ENCODE measurements at regions not wholly inside any gene's neighbourhood (a gene's known extent, or its start where the extent isn't known, plus 50 kb on each side); places are given as distances from the start of the nearest gene placed in this dataset.

- TF ChIP-seq MAX (IDR thresholded peaks at IDR 0.05) (no peak), RAD21 (IDR thresholded peaks at IDR 0.05; ENCODE audit: low read depth) (no peak), REST (IDR thresholded peaks at IDR 0.05; ENCODE audit: low read depth) (no peak), TCF12 (IDR thresholded peaks at IDR 0.05; ENCODE audit: low read depth) (no peak), EGR1 (IDR thresholded peaks at IDR 0.05) (no peak), FOXM1 (IDR thresholded peaks at IDR 0.05; ENCODE audit: borderline replicate concordance, low read depth) (no peak), CEBPB (IDR thresholded peaks at IDR 0.05) (no peak), USF1 (IDR thresholded peaks at IDR 0.05) (no peak), YY1 (IDR thresholded peaks at IDR 0.05; ENCODE audit: low read depth) (no peak), TEAD4 (IDR thresholded peaks at IDR 0.05) (no peak), EP300 (IDR thresholded peaks at IDR 0.05; ENCODE audit: borderline replicate concordance) (no peak), CREB1 (IDR thresholded peaks at IDR 0.05; ENCODE audit: low read depth) (no peak), NFIC (IDR thresholded peaks at IDR 0.05) (no peak), ZBTB7A (IDR thresholded peaks at IDR 0.05; ENCODE audit: low read depth) (no peak), TAF1 (IDR thresholded peaks at IDR 0.05; ENCODE audit: low read depth) (no peak)
Measured at GRCh38 chr10:3886641-3887251, 101.7 kb upstream of the KLF6 start.

- TF ChIP-seq EGR1 (IDR thresholded peaks at IDR 0.05) (no peak), YY1 (IDR thresholded peaks at IDR 0.05; ENCODE audit: low read depth) (no peak), CEBPB (IDR thresholded peaks at IDR 0.05) (no peak), ZBTB7A (IDR thresholded peaks at IDR 0.05; ENCODE audit: low read depth) (no peak), FOXM1 (IDR thresholded peaks at IDR 0.05; ENCODE audit: borderline replicate concordance, low read depth) (no peak), TCF12 (IDR thresholded peaks at IDR 0.05; ENCODE audit: low read depth) (no peak), TEAD4 (IDR thresholded peaks at IDR 0.05) (no peak), EP300 (IDR thresholded peaks at IDR 0.05; ENCODE audit: borderline replicate concordance) (no peak), REST (IDR thresholded peaks at IDR 0.05; ENCODE audit: low read depth) (no peak), USF1 (IDR thresholded peaks at IDR 0.05) (no peak), NFIC (IDR thresholded peaks at IDR 0.05) (no peak)
Measured at GRCh38 chr10:3886191-3886590, 101.2 kb upstream of the KLF6 start.

GRCh38 chr10:3882855-3883254, 97.8 kb upstream of the KLF6 start:
- TF ChIP-seq MAX (IDR thresholded peaks at IDR 0.05) (no peak), NFIC (IDR thresholded peaks at IDR 0.05) (no peak), USF1 (IDR thresholded peaks at IDR 0.05) (no peak), EGR1 (IDR thresholded peaks at IDR 0.05) (no peak), RAD21 (IDR thresholded peaks at IDR 0.05; ENCODE audit: low read depth) (no peak), TAF1 (IDR thresholded peaks at IDR 0.05; ENCODE audit: low read depth) (no peak), REST (IDR thresholded peaks at IDR 0.05; ENCODE audit: low read depth) (no peak), TCF12 (IDR thresholded peaks at IDR 0.05; ENCODE audit: low read depth) (no peak)

- TF ChIP-seq RAD21 (IDR thresholded peaks at IDR 0.05; ENCODE audit: low read depth) (no peak), USF1 (IDR thresholded peaks at IDR 0.05) (no peak), CEBPB (IDR thresholded peaks at IDR 0.05) (no peak), ZBTB7A (IDR thresholded peaks at IDR 0.05; ENCODE audit: low read depth) (no peak), YY1 (IDR thresholded peaks at IDR 0.05; ENCODE audit: low read depth) (no peak), TAF1 (IDR thresholded peaks at IDR 0.05; ENCODE audit: low read depth) (no peak), NFIC (IDR thresholded peaks at IDR 0.05) (no peak), TEAD4 (IDR thresholded peaks at IDR 0.05) (no peak), REST (IDR thresholded peaks at IDR 0.05; ENCODE audit: low read depth) (no peak), CREB1 (IDR thresholded peaks at IDR 0.05; ENCODE audit: low read depth) (no peak), FOXM1 (IDR thresholded peaks at IDR 0.05; ENCODE audit: borderline replicate concordance, low read depth) (no peak), EP300 (IDR thresholded peaks at IDR 0.05; ENCODE audit: borderline replicate concordance) (no peak), EGR1 (IDR thresholded peaks at IDR 0.05) (no peak), MAX (IDR thresholded peaks at IDR 0.05) (no peak), TCF12 (IDR thresholded peaks at IDR 0.05; ENCODE audit: low read depth) (no peak)
Measured at GRCh38 chr10:3881622-3882021, 96.6 kb upstream of the KLF6 start.

Data from Ishikawa (cell line).